GM12874 (cell line): ENCODE measurements at regions not wholly inside any gene's neighbourhood (a gene's known extent, or its start where the extent isn't known, plus 50 kb on each side); places are given as distances from the start of the nearest gene placed in this dataset.

ENCODE experiments used
- TF ChIP-seq, protein P1 (sequence below): IDR thresholded peaks from 2 replicates; pipeline ENCODE4 v1.5.1; 2011; ENCODE audit warnings: low read depth, mild to moderate bottlenecking, control low read depth, low read length, moderate library complexity; ENCODE audit not compliant: insufficient read depth

DNA sequence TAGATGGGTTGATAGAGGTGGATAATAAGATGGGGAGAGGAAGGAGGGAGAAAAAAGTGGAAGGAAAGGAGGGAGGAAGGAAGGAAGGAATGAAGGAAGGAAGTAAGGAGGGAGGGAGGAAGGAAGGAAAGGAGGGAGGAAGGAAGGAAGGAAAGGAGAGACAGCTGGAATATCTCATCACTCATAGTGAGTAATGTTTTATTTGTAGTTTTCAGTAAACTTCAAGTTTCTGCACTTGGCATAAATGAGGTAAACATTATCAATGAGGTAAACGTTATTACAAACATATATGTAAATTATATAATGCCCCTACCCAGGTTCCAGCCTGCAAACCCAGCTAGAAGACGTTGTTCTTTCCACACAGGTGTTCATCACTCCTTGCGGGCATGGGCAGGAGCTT lies 89.8 kb upstream of the XYLT1 start:
- TF ChIP-seq, protein P1, sequence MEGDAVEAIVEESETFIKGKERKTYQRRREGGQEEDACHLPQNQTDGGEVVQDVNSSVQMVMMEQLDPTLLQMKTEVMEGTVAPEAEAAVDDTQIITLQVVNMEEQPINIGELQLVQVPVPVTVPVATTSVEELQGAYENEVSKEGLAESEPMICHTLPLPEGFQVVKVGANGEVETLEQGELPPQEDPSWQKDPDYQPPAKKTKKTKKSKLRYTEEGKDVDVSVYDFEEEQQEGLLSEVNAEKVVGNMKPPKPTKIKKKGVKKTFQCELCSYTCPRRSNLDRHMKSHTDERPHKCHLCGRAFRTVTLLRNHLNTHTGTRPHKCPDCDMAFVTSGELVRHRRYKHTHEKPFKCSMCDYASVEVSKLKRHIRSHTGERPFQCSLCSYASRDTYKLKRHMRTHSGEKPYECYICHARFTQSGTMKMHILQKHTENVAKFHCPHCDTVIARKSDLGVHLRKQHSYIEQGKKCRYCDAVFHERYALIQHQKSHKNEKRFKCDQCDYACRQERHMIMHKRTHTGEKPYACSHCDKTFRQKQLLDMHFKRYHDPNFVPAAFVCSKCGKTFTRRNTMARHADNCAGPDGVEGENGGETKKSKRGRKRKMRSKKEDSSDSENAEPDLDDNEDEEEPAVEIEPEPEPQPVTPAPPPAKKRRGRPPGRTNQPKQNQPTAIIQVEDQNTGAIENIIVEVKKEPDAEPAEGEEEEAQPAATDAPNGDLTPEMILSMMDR = no peak

DNA sequence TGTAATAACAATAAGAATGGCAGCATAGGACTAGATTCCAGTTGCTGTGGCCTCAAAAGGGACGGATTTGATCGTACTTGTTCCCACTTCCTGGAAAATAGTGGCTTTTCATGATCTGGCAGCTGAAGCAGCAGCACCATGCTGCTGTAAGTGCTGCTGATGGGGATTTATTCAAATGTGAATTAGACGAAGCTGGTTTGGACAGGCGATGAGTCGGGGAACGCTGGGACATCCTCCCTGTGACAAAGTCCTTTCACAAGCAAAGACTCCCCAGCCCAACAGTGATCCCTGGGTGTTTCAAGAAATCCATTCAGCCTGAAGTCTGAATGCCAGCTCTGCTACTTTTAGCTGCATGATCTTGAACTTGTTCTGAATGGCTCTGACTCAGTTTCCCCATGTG lies 88.6 kb upstream of the XYLT1 start:
- TF ChIP-seq, protein P1 = no peak

DNA sequence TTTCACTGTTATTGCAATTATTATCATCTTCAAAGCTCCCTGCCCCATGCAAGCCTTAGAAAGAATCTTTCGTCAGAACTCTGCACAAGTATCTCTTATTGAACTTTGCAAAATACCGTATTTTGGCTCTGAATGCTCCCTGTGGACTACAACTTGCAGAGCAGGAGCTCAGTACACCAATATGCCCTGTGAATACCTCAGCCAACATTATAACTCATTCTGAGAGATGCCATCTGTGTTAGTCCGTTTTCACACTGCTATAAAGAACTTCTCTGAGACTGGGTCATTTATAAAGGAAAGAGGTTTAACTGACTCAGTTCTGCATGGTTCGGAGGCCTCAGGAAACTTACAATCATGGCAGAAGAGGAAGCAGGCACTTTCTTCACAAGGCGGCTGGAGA lies 87.2 kb upstream of the XYLT1 start:
- TF ChIP-seq, protein P1 = no peak

DNA sequence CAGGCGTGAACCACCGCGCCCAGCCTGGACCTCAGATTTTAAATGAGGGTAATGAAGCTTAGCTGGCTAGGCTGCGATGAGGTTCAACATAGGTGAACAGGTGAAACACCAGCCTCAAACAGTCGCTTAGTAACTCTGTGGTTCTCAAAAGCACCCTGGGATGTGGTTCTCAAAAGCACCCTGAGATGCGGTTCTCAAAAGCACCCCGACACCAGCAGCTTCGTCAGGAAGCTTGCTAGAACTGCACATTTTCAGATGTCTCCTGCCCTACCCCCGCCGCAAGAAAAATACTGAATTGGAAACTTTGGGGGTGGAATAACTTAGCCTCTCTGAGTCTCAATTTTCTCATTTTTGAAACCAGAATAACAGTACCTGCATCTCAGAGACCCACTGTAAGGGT lies 86.7 kb upstream of the XYLT1 start:
- TF ChIP-seq, protein P1 = no peak

DNA sequence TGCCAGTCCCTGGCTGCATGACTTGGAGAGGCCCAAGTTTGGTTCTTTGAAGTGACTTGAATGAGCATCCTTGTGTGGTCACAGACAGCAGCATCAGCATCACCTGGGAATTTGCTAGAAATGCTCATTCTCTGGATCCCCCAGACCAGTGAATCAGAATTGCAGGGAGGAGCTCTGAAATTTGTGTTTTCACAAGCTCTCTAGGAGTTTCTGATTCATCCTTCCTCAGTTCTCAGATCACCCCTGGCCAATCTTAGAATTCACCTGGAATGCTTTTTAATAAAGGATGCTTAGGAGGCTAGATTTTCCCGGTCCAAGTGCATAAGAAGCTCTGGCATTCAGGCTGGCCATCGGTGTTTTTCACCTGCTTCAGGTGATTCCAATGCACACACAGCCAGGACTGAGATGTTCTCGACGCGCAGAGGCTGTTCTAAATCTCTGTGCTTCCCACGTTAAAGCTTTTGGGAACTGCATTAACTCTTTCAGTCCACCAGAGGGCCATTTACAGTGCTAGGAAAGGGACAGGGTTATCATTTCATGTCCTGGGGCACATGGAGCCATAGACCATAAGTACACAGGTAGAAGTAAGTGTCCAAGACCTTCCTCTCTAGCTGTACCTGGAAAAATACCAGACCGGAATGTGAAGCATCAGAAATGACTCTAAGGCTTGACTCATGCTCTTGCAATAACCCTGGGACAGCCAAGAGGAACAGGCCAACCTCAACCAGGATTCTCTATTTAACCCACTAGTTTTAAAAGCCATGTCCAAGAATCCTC lies 85.7 kb upstream of the XYLT1 start:
- TF ChIP-seq, protein P1 = peak; percentile 67

DNA sequence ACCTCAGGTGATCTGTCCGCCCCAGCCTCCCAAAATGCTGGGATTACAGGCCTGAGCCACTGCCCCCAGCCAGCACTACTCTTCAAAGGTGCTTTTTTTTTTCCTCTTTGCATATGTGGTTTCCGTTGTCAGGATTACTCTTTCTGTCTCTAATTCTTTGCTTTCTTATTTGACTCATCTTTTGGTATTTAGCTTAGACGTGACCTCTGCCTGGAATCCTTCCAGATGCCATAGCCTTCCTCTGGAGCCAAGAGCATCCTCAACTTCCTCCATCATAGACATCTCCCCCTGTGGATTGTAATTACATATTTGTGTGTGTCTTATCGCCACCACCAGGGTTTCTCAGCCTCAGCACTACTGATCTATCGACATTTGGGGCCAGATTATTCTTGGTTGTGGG lies 84.4 kb upstream of the XYLT1 start:
- TF ChIP-seq, protein P1 = no peak

DNA sequence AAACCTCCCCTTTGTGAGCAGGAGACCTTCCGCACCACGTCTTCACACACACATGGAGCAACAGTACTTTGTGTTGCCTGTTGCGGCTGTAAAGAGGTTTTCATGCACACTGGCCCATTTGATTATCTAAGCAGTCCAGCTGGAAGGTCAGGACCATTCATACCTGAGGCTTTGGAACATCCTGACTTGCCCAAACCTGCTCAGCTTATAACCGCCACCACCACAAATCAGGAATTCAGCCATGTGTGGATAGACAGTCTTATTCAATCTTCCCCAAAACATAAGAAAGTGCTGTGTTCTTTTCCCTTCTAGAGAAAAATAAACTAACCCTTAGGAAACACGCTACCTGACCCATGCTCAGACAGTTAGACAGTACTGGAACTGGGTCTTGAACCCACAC lies 81.6 kb upstream of the XYLT1 start:
- TF ChIP-seq, protein P1 = no peak
